HG03520 (cell line): ENCODE measurements at regions not wholly inside any gene's neighbourhood (a gene's known extent, or its start where the extent isn't known, plus 50 kb on each side); places are given as distances from the start of the nearest gene placed in this dataset.

Source experiments
- ATAC-seq: cut with Tn5 transposase; IDR thresholded peaks from one replicate; pipeline ENCODE4 v1.9.1; 2021; ENCODE audit warnings: mild to moderate bottlenecking, moderate library complexity; ENCODE audit not compliant: unreplicated experiment

GRCh38 chr13:30844548-30845296, 61.3 kb upstream of the MEDAG start:
- ATAC-seq, result no peak

- ATAC-seq, result no peak
These were observed 60.5 kb upstream of the MEDAG start for GRCh38 chr13:30845297-30846214.

GRCh38 chr13:30846311-30846710, 59.8 kb upstream of the MEDAG start:
- ATAC-seq, result no peak

GRCh38 chr13:30846866-30847265, 59.2 kb upstream of the MEDAG start:
- no peak for ATAC-seq

DNA sequence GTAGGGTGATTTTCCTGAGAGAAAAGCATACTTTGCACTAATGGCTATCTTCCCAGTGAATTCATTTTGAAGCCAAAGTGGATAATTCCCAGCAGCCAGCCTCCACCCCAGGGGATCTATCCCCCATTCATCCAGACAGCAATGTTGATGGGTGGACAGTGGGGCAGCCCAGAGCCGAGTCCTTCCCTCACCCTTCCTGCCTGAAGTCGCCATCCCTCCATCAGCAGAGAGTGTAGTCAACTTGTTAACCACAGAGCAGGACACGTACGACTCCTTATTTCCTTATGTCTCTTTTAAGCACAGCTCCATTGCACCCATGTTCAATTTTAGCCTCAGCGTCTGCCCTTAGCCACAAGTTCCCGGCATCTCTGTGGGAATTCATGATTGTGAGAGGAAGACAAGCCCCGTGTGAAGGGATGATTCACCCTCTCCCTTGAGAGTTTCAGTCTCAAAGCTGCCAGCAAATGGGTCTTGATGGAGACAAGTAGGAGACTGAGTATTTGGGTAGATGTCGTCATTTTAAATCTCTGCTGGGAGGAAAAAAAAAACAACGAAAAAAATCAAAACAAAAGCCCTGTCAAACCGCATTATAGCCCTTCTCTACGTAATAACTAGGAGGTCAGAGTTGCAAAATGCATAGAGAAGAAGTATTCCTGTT, 58.3 kb upstream of the MEDAG start:
- no peak for ATAC-seq

DNA sequence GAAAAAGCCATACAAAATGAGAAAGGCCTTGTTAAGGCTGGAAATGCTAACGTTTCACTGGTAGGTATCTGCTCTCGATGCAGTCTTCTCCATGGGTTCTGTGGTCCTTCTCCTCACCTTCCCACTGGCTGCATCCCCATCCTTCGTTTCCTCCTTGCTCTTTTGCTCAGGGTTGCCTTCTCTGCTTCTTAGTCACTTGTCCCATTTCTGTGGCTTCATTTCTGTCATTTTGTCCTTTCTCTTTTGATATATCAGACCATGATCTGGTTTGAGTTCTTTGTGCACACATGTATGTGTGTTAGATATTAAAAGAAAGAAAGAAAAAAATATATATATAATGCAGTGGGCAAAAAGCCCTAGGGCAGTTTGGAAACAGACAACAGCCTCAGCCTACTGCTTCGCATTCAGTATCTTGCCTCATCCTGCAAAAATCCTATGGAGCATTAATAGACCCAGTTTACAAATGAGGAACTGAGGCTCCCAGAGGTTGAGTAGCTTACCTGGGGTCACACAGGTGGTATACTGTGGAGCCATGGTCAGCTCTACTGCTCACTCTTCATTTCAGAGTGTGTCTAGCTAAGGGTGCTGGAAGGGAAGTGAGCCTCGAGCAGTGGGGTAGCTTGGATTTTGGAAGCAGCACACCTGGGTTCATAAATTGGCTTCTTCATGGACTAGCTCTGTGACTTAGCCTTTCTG, 57.6 kb upstream of the MEDAG start:
- ATAC-seq, result no peak

DNA sequence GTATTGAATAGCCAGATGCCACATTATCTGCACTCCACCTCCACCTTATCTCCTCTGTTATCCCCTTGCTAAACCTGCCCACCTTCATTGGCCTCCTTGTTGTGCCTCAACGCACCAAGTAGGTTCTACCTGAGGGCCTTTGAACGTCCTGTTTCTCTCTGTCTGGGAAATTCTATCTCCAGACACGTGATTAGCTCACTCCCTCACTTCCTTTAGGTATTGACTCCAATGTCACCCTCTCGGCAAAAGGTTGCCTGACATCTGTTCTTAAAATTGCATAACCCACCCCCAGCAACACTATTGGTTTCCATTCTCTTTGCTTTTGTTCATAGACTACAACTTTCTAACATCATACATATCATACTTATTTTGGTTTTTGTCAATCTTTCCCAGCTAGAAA, 56.5 kb upstream of the MEDAG start:
- ATAC-seq, result no peak

- no peak for ATAC-seq
These were observed 55.7 kb upstream of the MEDAG start for GRCh38 chr13:30850204-30850866.

DNA sequence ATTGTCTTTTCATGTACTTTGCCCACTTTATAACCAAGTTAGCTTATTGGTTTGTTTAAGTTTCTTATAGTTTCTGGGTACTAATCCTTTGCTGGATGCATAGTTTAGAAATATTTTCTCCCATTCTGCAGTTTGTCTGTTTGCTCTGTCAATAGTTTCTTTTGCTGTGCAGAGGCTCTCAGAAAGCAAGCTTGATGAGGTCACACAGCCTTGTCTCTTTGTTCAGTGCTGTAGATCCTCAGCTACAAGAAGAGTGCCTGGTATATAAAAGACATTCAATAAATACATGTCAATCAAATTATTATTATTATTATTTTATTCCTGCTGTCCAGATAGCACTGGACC, 55.2 kb upstream of the MEDAG start:
- ATAC-seq, result no peak

- peak; percentile 70 for ATAC-seq
These were observed 54.4 kb upstream of the MEDAG start for GRCh38 chr13:30851697-30852096.

- no peak for ATAC-seq
These were observed 50.5 kb upstream of the MEDAG start for GRCh38 chr13:30855569-30855968.

DNA sequence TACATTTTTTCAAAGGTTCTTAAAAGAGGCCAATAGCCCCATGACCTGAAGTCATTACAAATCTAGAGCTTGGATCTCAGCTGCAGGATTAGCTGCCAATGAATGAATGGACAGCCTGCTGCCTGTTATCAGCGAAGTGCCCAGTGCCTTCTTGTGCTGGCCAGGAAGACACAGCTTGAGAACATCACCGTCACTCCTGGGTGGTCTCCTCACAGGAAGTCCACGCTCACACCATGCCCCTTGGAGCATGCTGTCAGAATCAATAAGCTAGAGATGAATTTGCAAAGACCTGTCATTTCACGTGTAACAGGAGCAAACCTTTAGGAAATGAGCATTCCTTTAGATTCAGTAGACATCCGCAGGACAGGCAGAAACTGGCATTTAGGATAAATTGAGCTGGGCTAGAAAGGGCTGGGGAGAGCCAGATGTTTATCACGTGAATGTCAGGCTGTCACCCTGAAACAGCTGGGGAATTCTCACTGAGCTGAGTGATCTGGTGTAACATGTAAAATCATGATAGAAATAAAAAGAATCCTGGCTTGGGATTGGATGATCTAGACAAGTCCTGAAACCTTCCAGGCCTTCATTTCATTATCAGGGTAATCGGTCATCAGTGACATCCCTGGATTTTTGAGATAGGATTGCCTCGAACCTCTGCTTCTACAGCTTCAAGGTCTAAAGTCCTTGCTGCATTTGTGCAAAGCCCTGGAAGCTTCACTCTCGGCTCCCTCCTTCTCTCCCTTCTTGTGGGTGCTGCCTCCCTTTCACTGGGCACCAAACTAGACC, 49.9 kb upstream of the MEDAG start:
- no peak for ATAC-seq
